Medulla oblongata (tissue), 1 donor: ENCODE measurements at regions not wholly inside any gene's neighbourhood (a gene's known extent, or its start where the extent isn't known, plus 50 kb on each side); places are given as distances from the start of the nearest gene placed in this dataset.

ENCODE experiments used
- DNase-seq: peaks from one replicate; pipeline ENCODE4 v3.0.0-alpha.2; 2015; ENCODE audit errors: extremely low spot score

DNA sequence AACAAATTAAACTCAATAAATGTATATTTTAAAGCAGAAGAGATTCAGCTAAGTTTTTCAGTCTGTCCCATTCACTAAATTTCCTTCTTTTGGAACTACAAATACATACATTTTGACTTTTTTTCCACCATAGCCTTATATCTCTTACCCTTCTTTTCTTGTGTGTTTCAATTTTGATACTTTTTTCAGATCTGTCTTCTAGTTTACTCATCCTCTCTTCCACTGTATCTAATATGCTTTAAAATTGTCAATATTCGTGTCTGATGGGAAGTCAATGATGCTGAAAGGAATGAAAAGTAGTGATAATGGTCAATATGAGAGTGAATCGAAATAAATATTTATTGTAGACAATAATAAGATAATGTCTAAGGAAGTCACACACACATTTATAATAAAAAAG, 332.3 kb upstream of the KIRREL3 start:
- no peak for DNase-seq

DNA sequence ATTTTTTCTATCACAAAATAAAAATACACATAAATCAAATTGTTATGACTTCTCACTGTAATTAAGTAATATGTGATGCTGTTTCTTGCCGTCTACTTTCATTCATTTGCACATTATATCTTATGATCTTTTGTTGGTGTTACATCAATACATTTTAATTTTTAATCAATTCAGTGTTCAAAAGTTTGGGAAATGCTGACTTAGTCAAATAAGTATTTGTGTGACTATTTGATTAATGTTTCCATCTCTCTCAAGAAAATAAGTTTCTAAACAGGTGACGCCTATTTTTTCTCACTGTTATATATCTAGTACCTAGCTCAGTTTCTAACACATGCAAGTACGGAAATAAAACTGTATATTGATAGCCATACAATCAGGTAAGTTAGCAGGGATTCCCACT, 329.5 kb upstream of the KIRREL3 start:
- DNase-seq, result no peak

DNA sequence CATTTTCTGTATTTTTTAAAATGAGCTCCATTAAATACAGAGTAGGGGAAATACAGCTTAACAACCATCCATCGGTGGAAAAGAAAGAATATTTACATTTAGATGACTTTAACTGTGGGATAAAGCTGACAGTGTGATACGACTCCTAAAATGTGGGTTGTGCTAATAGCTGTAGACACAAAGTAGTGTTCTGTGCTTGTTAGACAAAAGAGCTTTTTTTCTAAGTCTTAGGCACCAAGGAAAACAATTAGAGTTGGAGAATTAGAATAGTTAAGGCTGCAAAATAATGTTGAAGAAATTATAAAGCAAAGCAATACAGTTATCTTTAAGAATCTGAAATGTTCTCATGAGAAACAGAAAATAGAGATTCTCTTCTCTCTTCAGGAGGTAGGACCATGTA, 307.7 kb upstream of the KIRREL3 start:
- peak; percentile 53 for DNase-seq

DNA sequence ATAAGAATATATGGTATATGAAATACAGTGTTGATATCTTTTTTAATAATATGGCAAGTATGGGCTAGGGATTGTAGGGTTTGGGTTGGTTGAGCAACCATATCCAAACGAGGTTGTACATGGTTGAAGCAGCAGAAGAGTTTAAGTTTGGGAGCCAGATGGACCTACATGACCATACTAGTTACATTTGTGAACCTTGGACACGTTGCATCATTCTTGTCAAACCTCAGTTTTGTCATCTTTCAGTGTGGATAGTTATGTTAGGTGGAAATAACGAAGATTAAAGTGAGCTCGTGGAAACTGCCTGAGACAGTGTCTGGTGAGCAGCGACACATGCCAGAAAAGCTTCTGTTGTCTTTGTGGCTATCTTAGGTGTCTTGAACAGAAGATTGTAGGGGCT, 307.1 kb upstream of the KIRREL3 start:
- peak; percentile 11 for DNase-seq

DNA sequence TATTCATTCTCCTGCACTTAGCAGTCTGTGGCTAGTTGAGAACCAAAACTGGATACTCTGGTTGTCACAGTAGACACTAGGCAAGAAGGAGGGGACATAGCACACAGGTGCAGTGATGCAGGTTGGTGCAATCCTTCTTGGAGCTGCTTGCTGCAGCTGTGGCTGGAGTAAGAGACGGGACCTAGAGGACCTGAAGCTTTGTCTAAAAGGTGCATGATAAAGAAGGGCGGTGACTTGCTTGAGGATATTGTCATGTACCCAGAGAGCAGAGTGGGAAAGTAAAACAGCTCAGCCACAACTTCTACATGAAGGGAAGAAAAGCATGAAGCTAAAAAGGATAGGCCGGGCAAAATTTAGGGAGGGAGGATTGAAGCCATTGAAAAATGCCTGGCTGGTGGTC, 304.1 kb upstream of the KIRREL3 start:
- DNase-seq, result no peak

DNA sequence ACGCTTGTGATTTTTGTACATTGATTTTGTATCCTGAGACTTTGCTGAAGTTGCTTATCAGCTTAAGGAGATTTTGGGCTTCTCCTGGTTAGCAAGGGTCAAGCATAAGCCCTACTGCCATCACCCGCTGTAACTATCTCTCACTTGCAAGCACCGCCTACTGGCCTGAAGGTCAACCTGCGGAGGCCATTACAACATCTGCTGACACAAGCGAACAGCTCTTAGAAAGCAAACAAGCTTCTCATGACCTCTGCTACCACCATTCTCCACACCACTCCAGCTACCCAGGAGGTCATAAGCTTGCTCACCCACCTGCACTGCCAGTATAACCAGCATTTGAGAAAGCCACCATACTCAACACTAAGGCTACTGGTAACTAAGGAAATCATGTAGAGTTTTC, 288.4 kb upstream of the KIRREL3 start:
- no peak for DNase-seq

DNA sequence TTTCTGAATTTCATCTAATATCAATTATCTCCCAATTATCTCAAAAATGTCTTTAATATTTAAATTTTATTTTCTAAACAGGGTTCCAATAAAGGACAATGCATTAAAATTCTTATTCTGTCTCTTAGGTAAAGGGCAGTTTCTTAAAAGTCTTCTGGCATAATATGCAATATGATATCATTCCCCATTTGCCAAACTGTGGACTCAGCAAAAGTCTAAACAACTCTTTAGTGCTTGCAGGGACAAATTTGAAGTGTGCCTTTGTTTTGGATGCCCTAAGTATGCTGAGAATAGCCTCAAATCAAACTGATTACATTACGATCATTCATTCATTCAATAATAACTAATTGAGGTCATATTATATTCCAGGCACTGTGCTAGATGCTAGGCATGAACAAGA, 281.0 kb upstream of the KIRREL3 start:
- no peak for DNase-seq

DNA sequence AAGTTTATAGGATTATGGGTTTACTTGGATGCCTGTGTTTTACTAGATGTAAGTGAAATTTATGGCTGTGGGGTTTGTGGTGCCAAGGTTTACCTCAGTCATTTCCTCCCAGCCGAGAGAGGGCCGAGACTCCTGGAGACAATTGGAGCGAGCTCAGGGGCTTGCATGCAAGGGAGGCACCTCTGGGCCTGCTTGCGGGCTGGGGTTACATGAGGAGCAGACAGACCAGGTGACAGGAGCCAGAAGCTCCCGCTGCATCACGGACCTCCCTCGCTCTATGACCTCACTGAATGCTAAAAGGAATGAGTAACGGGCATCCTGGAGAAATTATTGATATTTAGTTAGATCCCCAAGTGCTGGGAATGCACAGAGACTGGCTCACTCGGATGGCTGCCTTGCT, 275.2 kb upstream of the KIRREL3 start:
- no peak for DNase-seq

DNA sequence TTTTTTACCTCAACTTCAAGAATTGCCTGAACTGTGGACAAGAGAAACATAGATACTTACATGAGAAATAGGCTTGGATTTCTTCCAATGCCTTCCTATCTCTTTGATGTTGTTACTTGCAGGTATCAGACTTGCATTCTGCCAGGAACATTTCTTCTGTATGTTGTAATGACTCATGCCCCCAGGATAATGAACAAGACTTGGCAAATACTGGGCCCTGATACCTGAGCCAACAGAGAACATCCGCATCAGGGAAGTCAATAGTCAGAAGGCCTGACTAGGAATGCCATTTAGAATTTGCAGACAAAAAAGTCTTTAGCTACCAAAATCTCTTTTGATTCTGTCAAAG, 273.7 kb upstream of the KIRREL3 start:
- no peak for DNase-seq

DNA sequence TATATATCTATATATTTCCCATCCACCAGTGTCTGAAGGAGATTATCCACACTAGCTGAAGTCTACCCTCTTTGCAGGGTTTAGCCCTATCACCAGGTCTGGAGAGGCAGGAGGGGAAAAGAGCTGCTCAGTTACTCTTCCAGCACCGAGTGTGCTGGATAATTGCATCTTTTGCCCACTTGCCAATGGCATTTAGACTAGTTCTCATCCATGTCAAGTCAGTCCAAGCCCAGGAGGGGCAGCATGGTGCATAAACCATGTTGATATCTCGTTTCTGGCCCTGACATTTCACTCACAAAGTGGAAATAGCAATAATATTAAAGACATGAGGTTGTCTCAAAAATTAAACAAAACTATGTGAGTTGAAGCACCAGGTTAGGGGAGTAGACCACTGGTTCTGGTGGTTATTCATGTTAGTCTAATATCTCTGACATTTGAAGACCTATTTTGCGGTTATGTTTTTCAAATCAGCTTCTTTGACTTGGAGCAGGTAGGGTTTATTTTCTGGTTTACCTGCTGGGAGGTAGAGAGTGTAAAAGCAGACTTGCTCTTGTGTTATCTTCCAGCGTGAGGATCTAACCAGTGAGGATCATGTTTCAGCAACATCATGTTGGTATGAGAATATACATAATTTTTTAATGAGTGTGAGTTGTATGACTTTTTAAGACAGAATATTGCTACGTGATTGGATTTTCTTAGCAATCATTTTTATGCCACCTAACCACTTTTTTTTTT, 273.2 kb upstream of the KIRREL3 start:
- no peak for DNase-seq

DNA sequence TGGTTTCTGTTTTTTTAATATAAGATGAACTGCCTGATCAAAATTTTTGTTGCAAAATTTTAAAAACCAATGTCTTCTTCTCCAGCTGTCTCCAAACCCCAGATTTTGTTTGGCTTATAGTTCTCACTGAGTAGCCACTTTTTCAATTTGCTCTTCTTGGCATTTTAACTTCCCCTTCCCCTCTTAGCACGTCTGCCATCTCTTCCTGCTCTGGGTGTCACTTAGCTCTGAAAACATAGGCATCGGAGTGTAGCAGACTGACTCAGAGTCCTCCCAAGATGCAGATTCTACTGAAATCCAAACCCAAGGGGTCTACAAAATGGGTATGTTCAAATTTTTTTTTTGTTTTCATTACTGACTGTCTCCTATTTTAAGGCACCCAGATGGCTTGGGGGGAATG, 270.3 kb upstream of the KIRREL3 start:
- DNase-seq, result peak; percentile 50

DNA sequence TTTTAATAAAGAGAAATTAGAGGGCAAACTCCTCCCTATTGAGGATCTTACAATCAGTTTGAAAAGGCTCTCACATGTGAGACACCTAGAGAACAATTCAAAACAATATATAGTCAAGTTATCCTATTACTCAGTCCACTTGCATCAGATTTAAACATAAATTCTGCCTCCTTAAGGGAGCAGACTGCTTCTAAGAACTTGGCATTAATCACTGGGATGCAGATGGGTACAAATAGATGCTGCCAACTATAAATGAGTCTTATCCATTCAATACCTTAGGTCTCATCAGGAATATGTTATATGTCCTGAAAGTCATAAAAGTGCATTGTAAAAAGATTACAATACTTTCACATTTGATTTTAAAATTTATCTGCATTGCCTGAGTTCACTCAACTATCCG, 269.3 kb upstream of the KIRREL3 start:
- DNase-seq, result no peak

DNA sequence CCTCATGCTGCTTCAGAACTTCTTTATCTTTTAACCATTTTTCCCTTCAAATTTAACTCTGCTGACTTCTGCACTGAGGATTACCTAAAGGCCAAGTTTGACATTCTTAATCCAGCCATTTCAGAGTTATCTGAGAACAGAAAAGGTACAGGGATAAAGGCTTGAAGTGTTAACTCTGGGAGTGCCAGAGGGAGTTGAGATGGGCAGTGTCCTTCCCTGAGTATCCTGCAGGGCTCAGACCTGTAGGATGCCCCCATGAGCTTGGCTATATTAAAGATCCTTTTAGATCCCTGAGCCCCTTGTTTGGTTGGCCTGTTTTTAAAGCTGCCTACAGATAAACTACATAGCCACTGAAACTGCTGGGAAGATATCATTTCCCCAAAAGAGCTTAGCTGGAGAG, 268.4 kb upstream of the KIRREL3 start:
- DNase-seq, result no peak

DNA sequence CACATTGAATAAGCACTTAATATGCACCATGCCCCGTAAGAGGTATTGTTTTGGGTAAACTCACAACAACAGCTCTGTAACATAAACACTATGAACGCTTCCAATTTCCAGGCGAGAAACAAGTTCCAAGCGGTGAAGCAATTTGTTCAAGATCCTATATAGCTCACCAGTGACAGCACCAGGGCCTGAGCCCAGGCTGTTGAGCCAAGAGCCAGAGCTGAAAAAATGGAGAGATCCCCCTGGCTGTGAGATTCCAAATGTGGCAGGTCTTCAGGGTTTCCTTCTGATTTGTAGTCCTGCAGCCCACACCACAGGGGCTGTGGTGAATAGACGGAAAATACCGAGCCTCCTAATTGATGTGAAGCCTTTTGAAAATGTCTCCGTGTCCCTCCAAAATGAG, 268.0 kb upstream of the KIRREL3 start:
- DNase-seq, result no peak

DNA sequence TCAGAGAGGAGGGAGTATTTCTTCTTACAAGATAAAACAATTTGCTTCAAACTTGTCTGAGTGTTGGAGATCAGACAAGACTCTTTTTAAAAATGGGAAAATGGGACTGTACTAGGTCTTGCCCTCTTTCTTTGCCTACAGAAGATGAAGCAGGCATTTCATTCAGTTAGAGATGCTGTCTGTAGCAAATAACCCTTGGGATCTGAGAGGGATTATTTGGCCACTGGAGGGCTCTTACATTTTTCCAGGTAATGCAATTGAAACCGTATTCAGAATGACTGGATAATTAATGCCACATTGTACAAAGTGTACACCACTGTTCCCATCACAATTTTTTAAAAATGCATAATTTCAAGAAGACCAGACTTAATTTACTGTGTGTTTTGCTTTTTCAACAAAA, 258.5 kb upstream of the KIRREL3 start:
- DNase-seq, result no peak

DNA sequence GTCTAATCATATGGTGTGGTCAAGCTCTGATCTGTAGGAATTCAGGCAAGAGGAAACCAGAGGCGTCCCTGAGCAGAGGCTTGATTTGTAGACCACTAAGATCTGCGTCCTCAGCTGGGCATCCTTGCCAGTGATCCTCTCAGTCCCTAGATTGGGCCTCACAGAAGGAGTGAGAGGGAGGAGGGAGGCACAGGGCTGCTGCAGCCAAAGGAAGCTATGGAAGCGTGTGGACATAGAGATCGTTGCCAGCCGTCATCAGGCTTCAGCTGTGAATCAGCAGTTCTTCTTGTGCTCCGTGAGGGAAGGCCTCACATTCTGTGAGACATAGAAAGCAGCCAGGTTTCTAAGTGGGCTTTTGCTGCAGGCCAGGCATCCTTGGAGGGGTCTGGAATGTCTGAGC, 254.6 kb upstream of the KIRREL3 start:
- no peak for DNase-seq

DNA sequence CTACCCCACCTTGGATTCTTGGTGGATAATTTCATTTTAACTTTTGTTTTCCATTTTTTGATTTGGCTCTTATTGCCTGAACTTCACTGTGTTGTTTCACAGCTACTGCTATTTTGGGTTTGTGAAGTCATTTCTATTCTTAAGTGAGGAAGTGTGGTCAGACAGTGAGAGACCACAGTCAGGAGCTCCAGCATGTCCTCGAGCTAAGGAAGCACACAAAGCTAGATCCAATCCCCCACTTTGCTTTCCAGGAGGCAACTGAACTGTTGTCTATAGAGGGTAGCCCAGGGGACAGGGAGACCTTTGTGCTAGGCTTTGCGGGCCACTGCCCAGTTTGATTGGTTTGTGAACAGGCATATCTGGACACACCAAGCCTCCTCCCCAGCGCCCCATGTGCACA, 251.8 kb upstream of the KIRREL3 start:
- DNase-seq, result peak; percentile 77

DNA sequence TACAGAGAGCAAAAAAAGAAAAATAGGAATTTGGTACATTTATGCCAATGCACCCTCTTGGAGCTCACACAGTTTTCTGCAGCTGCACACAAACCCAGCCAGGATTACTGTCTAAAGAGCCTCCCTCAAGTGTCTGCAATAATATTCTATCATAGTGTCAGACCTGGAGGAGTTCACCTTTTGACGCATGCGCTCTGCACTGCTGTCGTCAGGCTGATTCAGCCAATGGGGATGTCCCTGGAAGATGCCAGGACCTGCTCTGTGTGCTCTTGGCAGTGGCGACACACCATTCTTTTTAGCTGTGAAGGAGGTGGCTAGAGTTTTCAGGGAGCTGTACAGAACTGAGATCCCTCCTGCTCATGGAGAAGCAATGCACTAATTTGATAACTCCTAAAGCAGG, 249.0 kb upstream of the KIRREL3 start:
- no peak for DNase-seq

DNA sequence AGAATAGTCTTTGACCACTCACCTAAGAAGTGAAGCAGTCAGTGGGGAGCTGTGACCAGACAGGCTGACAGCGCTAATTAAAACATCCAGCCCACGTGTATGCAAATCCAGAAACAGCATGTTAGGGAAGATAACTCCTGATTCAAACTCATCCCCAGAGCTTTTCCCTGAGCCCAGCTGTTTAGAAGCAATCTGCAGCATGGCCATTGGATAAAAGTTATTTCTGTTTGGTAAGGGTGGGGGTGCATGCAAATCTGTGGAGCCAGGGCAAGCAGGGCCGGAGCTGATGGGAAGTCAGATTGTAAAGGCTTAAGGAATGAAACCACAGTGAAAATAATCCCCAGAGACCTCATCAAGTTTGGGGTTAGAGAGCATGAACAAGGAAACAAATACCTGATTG, 247.9 kb upstream of the KIRREL3 start:
- DNase-seq, result no peak

DNA sequence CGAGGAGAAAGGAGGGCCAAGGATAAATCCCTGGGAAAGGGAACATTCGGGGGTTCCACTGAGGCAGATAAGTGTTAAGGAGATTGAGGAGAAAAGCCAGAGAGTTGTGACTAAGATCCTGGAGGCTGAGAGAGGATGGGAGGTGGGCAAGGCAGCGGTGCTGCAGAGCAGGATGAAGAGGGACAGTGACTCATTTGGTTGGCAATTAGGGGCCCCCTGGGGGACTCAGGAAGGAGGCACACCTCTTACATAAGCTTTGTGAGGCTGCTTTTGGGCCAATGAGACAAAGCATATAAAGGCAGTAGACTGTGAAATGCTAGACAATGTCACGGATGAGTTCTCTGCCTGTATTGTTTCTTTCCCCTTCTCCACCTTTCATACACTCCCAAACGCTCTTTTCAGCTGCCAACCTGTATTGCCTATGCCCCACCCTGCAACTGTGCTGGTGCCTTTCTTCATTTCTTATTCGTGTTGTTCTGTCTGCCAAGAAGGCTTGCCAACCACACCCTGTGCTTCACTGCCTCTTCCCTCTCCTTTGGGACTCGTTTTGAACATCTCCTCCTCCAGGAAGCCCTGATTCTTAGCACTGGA, 246.8 kb upstream of the KIRREL3 start:
- DNase-seq, result no peak

DNA sequence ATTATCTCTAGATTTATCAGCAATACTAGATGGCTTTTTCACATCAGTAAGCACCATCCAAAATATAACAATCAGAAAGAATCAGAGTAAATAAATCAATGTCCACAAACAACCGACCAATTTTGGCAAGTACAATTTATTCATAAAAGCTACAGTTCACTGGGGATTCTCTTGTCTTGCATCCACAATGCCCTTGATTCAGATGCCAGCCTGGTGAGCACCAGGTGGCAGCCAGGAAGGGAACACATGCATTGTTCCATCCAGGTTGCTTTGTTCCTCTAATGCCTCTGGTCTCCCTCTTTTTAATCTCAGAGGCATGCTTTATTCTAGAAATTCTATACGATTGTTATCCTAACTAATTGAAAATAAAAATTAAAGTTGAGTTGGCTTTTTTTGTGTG, 242.1 kb upstream of the KIRREL3 start:
- no peak for DNase-seq

DNA sequence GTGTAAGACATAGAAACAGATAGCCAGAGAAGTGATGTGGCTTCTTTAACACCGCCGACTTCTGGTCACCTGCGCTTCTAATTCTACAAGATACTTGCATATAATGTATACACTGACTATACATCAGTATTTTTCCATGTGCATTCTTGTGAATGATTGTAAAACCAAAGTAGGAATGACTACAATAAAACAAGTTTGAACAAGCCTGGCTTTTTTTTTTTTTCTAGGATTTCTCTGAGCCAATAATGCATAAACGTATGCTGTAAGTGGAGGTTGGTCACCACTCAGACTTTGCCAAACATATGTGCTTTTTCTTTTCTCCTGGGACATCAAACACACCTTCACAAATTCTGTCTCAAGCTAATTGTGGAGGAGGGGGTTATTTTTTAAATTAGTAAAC, 237.8 kb upstream of the KIRREL3 start:
- no peak for DNase-seq

DNA sequence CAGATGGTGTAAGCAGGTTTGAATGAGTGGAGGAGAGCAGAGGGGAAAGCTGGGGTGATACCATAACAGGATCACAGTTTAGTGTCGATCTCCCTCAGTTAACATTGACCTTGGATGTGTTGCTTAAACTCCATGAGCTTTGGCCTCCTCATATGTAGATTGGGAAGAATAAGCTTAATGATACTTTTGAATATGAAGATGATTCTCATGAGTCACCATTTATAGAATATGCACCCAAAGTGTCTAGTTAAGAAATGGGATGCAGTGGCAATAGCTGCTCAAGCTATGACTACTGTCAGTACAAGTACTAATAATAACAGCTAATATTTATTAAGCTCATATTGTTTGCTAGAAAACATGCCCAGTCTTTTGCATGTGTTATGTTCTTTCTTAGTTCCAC, 236.2 kb upstream of the KIRREL3 start:
- no peak for DNase-seq

DNA sequence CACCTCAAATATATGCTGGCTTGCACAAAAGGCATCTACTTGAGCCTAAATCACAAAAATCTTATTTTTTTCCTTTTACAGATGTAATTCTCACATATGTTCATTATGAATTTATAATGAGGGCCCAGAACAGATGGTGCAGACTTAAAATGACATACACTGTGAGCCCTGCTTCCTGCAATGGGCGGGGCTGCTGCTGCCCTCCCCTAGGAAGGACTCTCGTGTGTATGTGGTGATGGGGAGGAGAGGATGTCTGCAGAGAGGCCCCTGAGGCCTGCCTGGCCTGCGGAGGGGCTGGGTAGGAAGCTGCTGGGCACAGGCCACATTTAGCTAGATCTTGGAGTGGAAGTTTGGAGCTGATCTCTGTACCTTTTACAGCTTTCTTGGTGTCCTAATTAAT, 233.4 kb upstream of the KIRREL3 start:
- no peak for DNase-seq
